Thymus (tissue), 11 donors: ENCODE measurements at regions not wholly inside any gene's neighbourhood (a gene's known extent, or its start where the extent isn't known, plus 50 kb on each side); places are given as distances from the start of the nearest gene placed in this dataset.

Experiments
- DNase-seq, 9 donors: peaks; one replicate each; pipeline ENCODE4 v3.0.0-alpha.2; 2013; ENCODE audit warnings: low spot score in 9 of 9, low read depth in 6 of 9, missing footprints in 1 of 9
- H3K27ac ChIP-seq, 2 donors: one replicate each; pipeline ENCODE4 v1.5.1; 2013; ENCODE audit warnings: control low read depth in 1 of 2, low read depth in 1 of 2, low read length in 1 of 2, mild to moderate bottlenecking in 1 of 2, moderate library complexity in 1 of 2
- H3K27me3 ChIP-seq, 2 donors: one replicate each; pipeline ENCODE4 v1.5.1; 2013; ENCODE audit warnings: low read length in 1 of 2; ENCODE audit not compliant: control insufficient read depth in 2 of 2, insufficient read depth in 1 of 2
- H3K36me3 ChIP-seq, 2 donors: one replicate each; pipeline ENCODE4 v1.5.1; 2013; ENCODE audit warnings: low read length in 1 of 2, mild to moderate bottlenecking in 1 of 2, moderate library complexity in 1 of 2; ENCODE audit not compliant: control insufficient read depth in 2 of 2, insufficient read depth in 2 of 2
- H3K4me1 ChIP-seq, 2 donors: one replicate each; pipeline ENCODE4 v1.5.1; 2013; ENCODE audit warnings: low read length in 2 of 2; ENCODE audit not compliant: control insufficient read depth in 2 of 2, insufficient read depth in 2 of 2
- H3K4me3 ChIP-seq, 2 donors: one replicate each; pipeline ENCODE4 v1.5.1; 2013; ENCODE audit warnings: low read length in 2 of 2, control low read depth in 1 of 2, mild to moderate bottlenecking in 1 of 2
- H3K9me3 ChIP-seq, 2 donors: one replicate each; pipeline ENCODE4 v1.5.1; 2013; ENCODE audit warnings: low read length in 1 of 2, mild to moderate bottlenecking in 1 of 2; ENCODE audit not compliant: control insufficient read depth in 2 of 2, insufficient read depth in 1 of 2
- WGBS: extraction: QIAGEN DNeasy Blood & Tissue Kit; methylation state at CpG from one replicate; pipeline ENCODE4 v1.1.7; 2013; 5-methylcytosine and 5-hydroxymethylcytosine counted together
- donor health status: healthy.

- H3K9me3 ChIP-seq, result no peaks in the 10 kb centered on the region
- DNase-seq, result no peak
- no peak overlapping the region for H3K4me3 ChIP-seq
- H3K27me3 ChIP-seq, result no peaks in the 10 kb centered on the region
- H3K36me3 ChIP-seq, result no peaks in the 10 kb centered on the region
- H3K27ac ChIP-seq, result no peak overlapping the region
- H3K4me1 ChIP-seq, result no peaks in the 10 kb centered on the region
These were observed 127.1 kb upstream of the TSHZ2 start for GRCh38 chr20:52845044-52845443.

DNA sequence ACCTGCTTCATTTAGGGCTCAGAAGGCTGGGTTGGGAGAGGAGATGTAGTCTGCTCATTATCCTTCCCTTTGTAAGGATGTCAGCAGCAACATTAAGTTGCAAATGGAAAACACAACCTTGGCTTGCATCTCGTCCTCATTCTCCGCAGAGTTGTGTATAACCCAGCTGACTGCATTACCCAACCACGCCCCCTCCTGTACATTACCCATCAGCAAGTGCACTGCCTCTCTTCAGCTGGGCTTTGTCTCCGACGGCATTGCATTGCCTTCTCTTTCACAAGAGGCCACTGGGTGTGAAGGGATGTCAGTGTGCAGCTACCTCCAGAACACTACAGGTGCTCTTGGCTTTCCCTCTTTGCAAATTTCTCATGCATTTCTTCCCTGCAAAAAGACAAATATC lies 128.7 kb upstream of the TSHZ2 start:
- no peak overlapping the region for H3K27ac ChIP-seq
- WGBS, result 89% methylated on average over 5 of the region's 5 CpGs
- no peaks in the 10 kb centered on the region for H3K27me3 ChIP-seq
- no peak for DNase-seq
- no peaks in the 10 kb centered on the region for H3K9me3 ChIP-seq
- no peak overlapping the region for H3K4me3 ChIP-seq
- no peaks in the 10 kb centered on the region for H3K36me3 ChIP-seq
- H3K4me1 ChIP-seq, result no peaks in the 10 kb centered on the region

- Histone ChIP-seq H3K9me3 (no peaks in the 10 kb centered on the region), H3K4me3 (no peak overlapping the region), H3K27ac (no peak overlapping the region), H3K4me1 (no peaks in the 10 kb centered on the region), H3K36me3 (no peaks in the 10 kb centered on the region), H3K27me3 (no peaks in the 10 kb centered on the region)
- 82% methylated on average over 3 of the region's 3 CpGs for WGBS
- DNase-seq, result no peak
These were observed 131.2 kb upstream of the TSHZ2 start for GRCh38 chr20:52841003-52841402.

- H3K4me1 ChIP-seq, result no peaks in the 10 kb centered on the region
- no peaks in the 10 kb centered on the region for H3K27me3 ChIP-seq
- no peaks in the 10 kb centered on the region for H3K9me3 ChIP-seq
- WGBS, result 97% methylated on average over 4 of the region's 4 CpGs
- DNase-seq, result no peak
- no peak overlapping the region for H3K27ac ChIP-seq
- no peaks in the 10 kb centered on the region for H3K36me3 ChIP-seq
- no peak overlapping the region for H3K4me3 ChIP-seq
These were observed 132.1 kb upstream of the TSHZ2 start for GRCh38 chr20:52840041-52840440.

DNA sequence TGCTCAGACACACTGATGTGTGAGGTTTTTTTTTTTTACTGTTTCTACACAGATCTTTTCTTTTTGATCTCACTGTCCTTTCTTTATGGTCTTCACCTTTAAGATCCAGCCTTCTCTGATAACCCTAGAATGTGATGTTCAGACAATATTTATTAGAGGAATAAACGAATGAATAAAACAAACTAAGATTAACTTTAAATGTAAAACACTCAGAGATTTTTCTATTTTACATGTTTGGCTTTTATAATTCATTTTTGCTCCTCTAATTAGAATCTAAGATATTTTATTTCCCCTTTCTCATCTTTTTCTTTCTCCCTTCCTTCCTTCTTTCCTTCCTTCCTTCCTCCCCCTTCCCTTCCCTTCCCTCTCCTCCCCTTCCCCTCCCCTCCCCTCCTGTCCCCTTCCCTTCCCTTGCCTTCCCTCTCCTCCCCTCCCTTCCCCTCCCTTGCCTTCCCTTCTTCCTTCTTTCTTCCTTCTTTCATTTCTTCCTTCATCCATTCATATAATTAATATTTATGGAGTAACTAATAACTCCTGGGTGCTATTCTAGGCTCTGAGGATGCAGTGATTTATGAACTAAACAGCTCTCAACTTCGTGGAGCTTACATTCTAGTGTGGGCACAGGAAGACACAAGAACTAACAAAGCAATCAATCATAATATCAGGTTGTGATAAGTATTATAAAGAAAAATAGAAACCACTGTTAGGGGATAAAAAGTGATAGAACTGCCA lies 133.5 kb upstream of the TSHZ2 start:
- WGBS, result 54% methylated on average over 2 of the region's 2 CpGs

DNA sequence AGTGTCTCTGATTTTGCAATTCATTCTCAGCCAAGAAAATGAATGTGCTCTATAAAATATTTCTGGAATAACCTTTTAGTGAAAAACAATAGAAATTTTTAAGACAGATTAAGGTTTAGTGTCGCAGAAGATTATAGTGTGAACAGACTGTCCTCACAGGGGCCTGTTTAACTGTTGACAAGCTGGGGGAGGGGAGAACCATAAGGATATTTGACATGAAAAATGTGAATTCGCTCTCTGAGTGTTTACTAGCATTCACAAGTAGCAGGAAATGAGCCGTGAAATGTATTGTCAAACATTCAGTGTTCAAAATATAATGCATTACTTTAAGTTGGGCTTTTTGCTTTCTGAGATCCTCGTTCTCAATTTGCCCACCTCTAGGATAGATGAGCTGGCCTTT lies 134.8 kb upstream of the TSHZ2 start:
- Histone ChIP-seq H3K4me1 (no peaks in the 10 kb centered on the region), H3K36me3 (no peaks in the 10 kb centered on the region), H3K4me3 (no peak overlapping the region), H3K9me3 (no peaks in the 10 kb centered on the region), H3K27ac (no peak overlapping the region), H3K27me3 (no peaks in the 10 kb centered on the region)
- no peak for DNase-seq
- WGBS, result 65% methylated on average over 4 of the region's 4 CpGs

More for the DNA sequence above, 133.5 kb upstream of the TSHZ2 start:
- no peak for DNase-seq
- no peaks in the 10 kb centered on the region for H3K27me3 ChIP-seq
- H3K4me1 ChIP-seq, result no peaks in the 10 kb centered on the region
- H3K27ac ChIP-seq, result no peak overlapping the region
- H3K36me3 ChIP-seq, result no peaks in the 10 kb centered on the region
- no peak overlapping the region for H3K4me3 ChIP-seq
- H3K9me3 ChIP-seq, result no peaks in the 10 kb centered on the region

GRCh38 chr20:52833901-52834300 lies 138.3 kb upstream of the TSHZ2 start:
- Histone ChIP-seq H3K36me3 (no peaks in the 10 kb centered on the region), H3K27me3 (no peaks in the 10 kb centered on the region), H3K9me3 (no peaks in the 10 kb centered on the region), H3K4me3 (no peak overlapping the region), H3K27ac (no peak overlapping the region), H3K4me1 (no peaks in the 10 kb centered on the region)
- 89% methylated on average over 2 of the region's 2 CpGs for WGBS
- no peak for DNase-seq

GRCh38 chr20:52832151-52832774 lies 139.9 kb upstream of the TSHZ2 start:
- DNase-seq, result no peak
- no peaks in the 10 kb centered on the region for H3K9me3 ChIP-seq
- H3K27ac ChIP-seq, result no peak overlapping the region
- no peaks in the 10 kb centered on the region for H3K27me3 ChIP-seq
- no peak overlapping the region for H3K4me3 ChIP-seq
- WGBS, result 98% methylated on average over 4 of the region's 4 CpGs
- H3K36me3 ChIP-seq, result no peaks in the 10 kb centered on the region
- no peaks in the 10 kb centered on the region for H3K4me1 ChIP-seq

DNA sequence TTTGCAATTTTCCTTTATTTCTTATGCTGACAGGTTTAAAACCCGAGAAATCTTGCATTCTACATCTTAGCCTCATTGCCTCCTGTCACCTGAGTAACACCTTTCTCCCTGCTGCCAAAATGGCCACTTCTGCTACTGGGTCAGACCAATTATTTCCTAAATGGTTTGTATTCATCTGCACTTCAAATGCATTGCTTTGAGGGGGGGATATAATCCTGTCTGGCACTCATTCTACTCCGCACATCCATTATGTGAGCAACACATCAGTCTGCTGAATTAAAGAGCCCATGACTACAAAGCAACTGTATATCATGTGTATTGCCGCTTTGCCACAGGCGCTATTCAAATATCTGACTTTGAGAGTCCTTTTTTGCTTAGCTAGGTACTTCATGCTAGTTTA lies 141.6 kb upstream of the TSHZ2 start:
- no peaks in the 10 kb centered on the region for H3K27me3 ChIP-seq
- no peaks in the 10 kb centered on the region for H3K4me1 ChIP-seq
- no peaks in the 10 kb centered on the region for H3K36me3 ChIP-seq
- H3K9me3 ChIP-seq, result no peaks in the 10 kb centered on the region
- H3K4me3 ChIP-seq, result no peak overlapping the region
- H3K27ac ChIP-seq, result no peak overlapping the region
- WGBS, result 92% methylated on average over 4 of the region's 4 CpGs
- no peak for DNase-seq
